ENCODE measurements at regions not wholly inside any gene's neighbourhood (a gene's known extent, or its start where the extent isn't known, plus 50 kb on each side); places are given as distances from the start of the nearest gene placed in this dataset.

DNA sequence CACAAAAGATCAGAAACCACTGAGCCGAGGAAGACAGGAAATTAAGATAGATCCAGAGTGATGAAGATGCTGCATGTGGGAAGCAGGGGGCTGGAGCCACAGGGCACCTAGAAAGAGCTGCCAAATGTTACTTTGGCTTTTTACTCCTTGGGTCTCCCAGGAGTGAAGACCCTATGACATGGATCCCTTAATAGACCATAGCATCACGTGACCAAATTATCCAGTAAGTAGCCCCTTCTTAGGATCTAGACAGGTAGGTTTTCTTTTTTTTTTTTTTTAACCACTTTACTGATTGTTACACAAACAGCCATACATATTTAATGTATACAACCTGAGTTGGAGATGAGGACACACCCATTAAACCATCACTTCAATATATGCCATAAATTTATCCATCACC is 183.9 kb upstream of the SOX21 start:
- Mint-ChIP-seq H3K4me3 (ENCODE audit: unreplicated experiment) (no peak overlapping the region), H3K27me3 (ENCODE audit: unreplicated experiment) (peaks cover 4% of the 10 kb centered on the region)
- TF ChIP-seq, protein P1, sequence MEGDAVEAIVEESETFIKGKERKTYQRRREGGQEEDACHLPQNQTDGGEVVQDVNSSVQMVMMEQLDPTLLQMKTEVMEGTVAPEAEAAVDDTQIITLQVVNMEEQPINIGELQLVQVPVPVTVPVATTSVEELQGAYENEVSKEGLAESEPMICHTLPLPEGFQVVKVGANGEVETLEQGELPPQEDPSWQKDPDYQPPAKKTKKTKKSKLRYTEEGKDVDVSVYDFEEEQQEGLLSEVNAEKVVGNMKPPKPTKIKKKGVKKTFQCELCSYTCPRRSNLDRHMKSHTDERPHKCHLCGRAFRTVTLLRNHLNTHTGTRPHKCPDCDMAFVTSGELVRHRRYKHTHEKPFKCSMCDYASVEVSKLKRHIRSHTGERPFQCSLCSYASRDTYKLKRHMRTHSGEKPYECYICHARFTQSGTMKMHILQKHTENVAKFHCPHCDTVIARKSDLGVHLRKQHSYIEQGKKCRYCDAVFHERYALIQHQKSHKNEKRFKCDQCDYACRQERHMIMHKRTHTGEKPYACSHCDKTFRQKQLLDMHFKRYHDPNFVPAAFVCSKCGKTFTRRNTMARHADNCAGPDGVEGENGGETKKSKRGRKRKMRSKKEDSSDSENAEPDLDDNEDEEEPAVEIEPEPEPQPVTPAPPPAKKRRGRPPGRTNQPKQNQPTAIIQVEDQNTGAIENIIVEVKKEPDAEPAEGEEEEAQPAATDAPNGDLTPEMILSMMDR (IDR thresholded peaks at IDR 0.05), result no peak

DNA sequence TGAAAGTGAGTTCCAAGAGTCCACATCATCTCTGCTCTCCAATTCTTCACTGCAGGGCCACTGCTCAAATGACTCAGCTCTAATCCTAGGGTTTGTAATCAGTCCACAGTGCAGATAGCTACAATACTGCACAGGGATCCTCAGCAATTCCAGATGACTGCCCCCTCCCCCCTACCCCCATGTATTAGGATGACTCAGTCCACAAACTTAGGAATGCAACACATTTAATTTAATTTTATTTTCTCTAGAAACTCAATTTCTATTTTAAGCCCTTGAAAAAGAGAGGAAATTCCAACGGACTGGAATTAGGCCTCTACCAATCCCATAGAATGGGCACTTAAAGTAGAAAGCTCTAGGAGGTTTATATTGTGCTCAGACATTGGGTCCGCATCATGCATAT is 173.8 kb upstream of the SOX21 start:
- Mint-ChIP-seq H3K27me3 (ENCODE audit: unreplicated experiment) (peaks cover 3% of the 10 kb centered on the region), H3K4me1 (ENCODE audit: unreplicated experiment) (no peaks in the 10 kb centered on the region), H3K4me3 (ENCODE audit: unreplicated experiment) (no peak overlapping the region), H3K36me3 (ENCODE audit: unreplicated experiment) (no peaks in the 10 kb centered on the region), H3K27ac (ENCODE audit: unreplicated experiment) (no peak overlapping the region), H3K9me3 (ENCODE audit: unreplicated experiment) (no peaks in the 10 kb centered on the region)
- no peak for DNase-seq (ENCODE audit: extremely low spot score, unreplicated experiment)
- TF ChIP-seq, protein P1 (IDR thresholded peaks at IDR 0.05), result no peak

More for the DNA sequence above, 183.9 kb upstream of the SOX21 start:
- Mint-ChIP-seq H3K9me3 (ENCODE audit: unreplicated experiment) (no peaks in the 10 kb centered on the region), H3K27ac (ENCODE audit: unreplicated experiment) (no peak overlapping the region), H3K4me1 (ENCODE audit: unreplicated experiment) (no peaks in the 10 kb centered on the region), H3K36me3 (ENCODE audit: unreplicated experiment) (no peaks in the 10 kb centered on the region)
- DNase-seq (ENCODE audit: extremely low spot score, unreplicated experiment), result no peak

DNA sequence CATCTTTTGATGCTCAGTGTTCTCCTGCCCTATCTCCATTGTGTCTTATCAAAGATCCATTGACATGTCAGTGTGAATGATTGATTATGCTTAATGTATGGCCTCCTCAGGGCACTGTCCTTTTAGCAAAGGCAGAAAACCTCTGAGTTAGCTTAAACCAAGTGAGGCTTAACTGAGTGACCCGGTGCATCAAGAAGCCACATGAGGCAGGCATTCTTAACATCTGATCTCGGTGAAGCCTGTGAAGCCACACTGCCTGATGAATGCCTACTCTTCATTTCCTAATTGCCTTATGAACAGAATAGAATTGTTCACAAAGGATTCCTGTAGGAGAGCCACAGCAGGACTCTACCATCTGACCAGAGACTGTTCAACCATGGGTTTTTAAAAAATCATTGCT is 168.1 kb upstream of the SOX21 start:
- TF ChIP-seq, protein P1 (IDR thresholded peaks at IDR 0.05), result no peak
- H3K4me1 Mint-ChIP-seq (ENCODE audit: unreplicated experiment), result no peaks in the 10 kb centered on the region
- H3K9me3 Mint-ChIP-seq (ENCODE audit: unreplicated experiment), result no peaks in the 10 kb centered on the region
- H3K27me3 Mint-ChIP-seq (ENCODE audit: unreplicated experiment), result peaks cover 7% of the 10 kb centered on the region
- no peak overlapping the region for H3K27ac Mint-ChIP-seq (ENCODE audit: unreplicated experiment)
- no peak overlapping the region for H3K4me3 Mint-ChIP-seq (ENCODE audit: unreplicated experiment)
- no peaks in the 10 kb centered on the region for H3K36me3 Mint-ChIP-seq (ENCODE audit: unreplicated experiment)
- no peak for DNase-seq (ENCODE audit: extremely low spot score, unreplicated experiment)

DNA sequence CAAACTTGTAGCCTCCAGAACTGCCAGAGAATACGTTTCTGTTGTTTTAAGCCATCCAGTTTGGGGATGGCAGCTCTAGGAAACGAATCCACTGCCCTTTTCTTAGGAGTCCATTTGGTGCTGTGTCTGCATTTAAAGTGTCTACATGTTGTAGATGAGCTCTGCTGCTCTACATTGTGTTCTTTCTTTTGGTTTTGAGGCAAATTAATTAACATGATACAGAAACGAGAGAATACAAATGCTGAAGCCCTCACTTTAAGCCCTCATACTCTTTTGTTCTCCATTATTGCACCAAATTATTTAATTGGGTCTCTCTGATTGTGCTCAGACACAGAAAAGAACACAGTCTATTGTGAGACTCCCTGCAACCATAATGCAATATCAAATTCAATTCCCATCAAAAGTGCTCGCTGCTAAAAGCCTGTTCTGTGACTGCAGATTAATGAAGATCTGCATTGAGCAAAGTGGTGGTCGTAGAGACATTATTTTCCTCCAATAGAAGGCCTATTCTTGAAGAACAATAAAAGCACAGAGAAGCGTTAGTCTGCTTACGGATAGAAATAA is 166.3 kb upstream of the SOX21 start:
- no peak overlapping the region for H3K27ac Mint-ChIP-seq (ENCODE audit: unreplicated experiment)
- H3K4me1 Mint-ChIP-seq (ENCODE audit: unreplicated experiment), result no peaks in the 10 kb centered on the region
- peaks cover 10% of the 10 kb centered on the region for H3K27me3 Mint-ChIP-seq (ENCODE audit: unreplicated experiment)
- TF ChIP-seq, protein P1 (IDR thresholded peaks at IDR 0.05), result no peak
- no peaks in the 10 kb centered on the region for H3K9me3 Mint-ChIP-seq (ENCODE audit: unreplicated experiment)
- no peak overlapping the region for H3K4me3 Mint-ChIP-seq (ENCODE audit: unreplicated experiment)
- H3K36me3 Mint-ChIP-seq (ENCODE audit: unreplicated experiment), result no peaks in the 10 kb centered on the region
- DNase-seq (ENCODE audit: extremely low spot score, unreplicated experiment), result no peak

DNA sequence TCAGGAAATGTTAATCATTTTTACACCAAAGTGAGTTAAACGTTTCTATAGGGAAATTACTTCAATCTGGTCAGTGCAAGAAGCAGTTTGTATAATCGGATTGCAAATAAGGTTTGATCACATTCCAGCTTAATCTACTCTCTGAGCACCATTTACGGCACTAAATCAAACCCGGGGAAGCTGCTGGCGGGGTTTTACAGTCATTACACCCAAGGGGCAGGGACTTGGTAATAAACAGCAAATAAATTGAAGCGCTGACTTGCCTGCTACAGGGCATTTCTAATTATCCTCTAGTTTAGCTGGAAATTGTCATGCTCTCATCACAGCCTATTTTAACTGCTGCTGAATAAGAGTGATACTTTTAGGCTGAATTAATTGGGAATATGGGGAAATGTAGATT is 152.1 kb upstream of the SOX21 start:
- peaks cover 4% of the 10 kb centered on the region for H3K4me1 Mint-ChIP-seq (ENCODE audit: unreplicated experiment)
- H3K36me3 Mint-ChIP-seq (ENCODE audit: unreplicated experiment), result no peaks in the 10 kb centered on the region
- DNase-seq (ENCODE audit: extremely low spot score, unreplicated experiment), result no peak
- H3K27me3 Mint-ChIP-seq (ENCODE audit: unreplicated experiment), result peaks cover 26% of the 10 kb centered on the region
- H3K4me3 Mint-ChIP-seq (ENCODE audit: unreplicated experiment), result no peak overlapping the region
- no peaks in the 10 kb centered on the region for H3K9me3 Mint-ChIP-seq (ENCODE audit: unreplicated experiment)
- TF ChIP-seq, protein P1 (IDR thresholded peaks at IDR 0.05), result no peak
- no peak overlapping the region for H3K27ac Mint-ChIP-seq (ENCODE audit: unreplicated experiment)
